ENCODE measurements at regions not wholly inside any gene's neighbourhood (a gene's known extent, or its start where the extent isn't known, plus 50 kb on each side); places are given as distances from the start of the nearest gene placed in this dataset.

DNA sequence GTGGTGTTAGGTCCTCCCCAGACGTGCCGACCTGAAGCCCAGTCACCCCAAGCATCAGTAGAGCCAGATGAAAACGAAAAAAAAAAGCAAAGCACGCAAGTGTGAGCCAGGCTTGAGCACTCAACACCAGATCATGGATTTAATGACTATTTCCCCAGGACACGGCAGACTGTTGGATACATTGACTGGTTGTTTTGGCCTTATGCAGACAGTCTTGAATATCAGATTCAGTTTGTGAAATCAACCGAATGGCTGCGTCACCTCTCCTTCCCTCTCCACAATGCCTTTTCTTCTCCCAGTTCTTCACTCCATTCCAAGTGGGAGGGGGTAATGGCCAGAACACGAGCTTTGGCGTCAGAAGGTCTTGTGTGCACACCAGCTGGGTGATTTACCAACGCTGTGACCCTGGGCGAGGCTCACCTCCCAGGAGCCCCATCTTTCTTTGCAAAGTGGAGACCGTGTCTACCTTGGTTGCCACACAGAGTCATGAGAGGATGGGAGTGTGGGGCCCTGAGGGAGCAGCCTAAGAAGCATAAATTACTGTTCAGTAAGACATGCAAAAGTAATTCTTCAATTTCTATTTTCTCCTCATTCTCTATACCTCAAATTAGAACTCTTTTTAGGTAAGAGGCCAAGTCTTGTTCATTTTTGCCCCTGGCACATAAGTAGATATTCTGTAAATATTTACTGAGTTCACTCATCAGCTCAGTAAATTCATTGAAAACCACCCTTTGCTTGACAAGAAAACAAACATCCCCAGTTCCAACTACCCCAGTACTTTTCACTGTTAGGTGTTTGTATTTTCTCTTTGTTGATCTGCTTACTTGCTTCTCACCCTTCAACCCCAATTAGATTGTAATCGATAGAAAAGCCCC lies 181.1 kb upstream of the COPS8 start:
- TF ChIP-seq JAZF1 (CRISPR knock-in tag; IDR thresholded peaks at IDR 0.05) (no peak), RELA (CRISPR knock-in tag; IDR thresholded peaks at IDR 0.05; ENCODE audit: borderline replicate concordance) (no peak), MAX (CRISPR knock-in tag; IDR thresholded peaks at IDR 0.05) (no peak), NFE2L1 (CRISPR knock-in tag; IDR thresholded peaks at IDR 0.05) (no peak), ZNF671 (CRISPR knock-in tag; IDR thresholded peaks at IDR 0.05) (no peak), FOXP1 (CRISPR knock-in tag; IDR thresholded peaks at IDR 0.05; ENCODE audit: borderline replicate concordance) (no peak), RORB (CRISPR knock-in tag; IDR thresholded peaks at IDR 0.05) (no peak), NR3C1 (CRISPR knock-in tag; conservative IDR thresholded peaks at IDR 0.05; ENCODE audit: low read depth) (no peak), ELF4 (CRISPR knock-in tag; IDR thresholded peaks at IDR 0.05; ENCODE audit: low read depth) (no peak), ATF2 (CRISPR knock-in tag; IDR thresholded peaks at IDR 0.05; ENCODE audit: borderline replicate concordance, low read depth) (no peak), MXD4 (CRISPR knock-in tag; IDR thresholded peaks at IDR 0.05; ENCODE audit: borderline replicate concordance) (no peak), NR1H2 (CRISPR knock-in tag; IDR thresholded peaks at IDR 0.05) (no peak), E2F4 (CRISPR knock-in tag; IDR thresholded peaks at IDR 0.05; ENCODE audit: borderline replicate concordance, low read depth) (no peak), ZBTB21 (CRISPR knock-in tag; IDR thresholded peaks at IDR 0.05; ENCODE audit: borderline replicate concordance) (no peak), EMX1 (CRISPR knock-in tag; IDR thresholded peaks at IDR 0.05) (no peak)
- TF ChIP-seq, protein P1, sequence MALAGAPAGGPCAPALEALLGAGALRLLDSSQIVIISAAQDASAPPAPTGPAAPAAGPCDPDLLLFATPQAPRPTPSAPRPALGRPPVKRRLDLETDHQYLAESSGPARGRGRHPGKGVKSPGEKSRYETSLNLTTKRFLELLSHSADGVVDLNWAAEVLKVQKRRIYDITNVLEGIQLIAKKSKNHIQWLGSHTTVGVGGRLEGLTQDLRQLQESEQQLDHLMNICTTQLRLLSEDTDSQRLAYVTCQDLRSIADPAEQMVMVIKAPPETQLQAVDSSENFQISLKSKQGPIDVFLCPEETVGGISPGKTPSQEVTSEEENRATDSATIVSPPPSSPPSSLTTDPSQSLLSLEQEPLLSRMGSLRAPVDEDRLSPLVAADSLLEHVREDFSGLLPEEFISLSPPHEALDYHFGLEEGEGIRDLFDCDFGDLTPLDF (CRISPR knock-in tag; IDR thresholded peaks at IDR 0.05), result no peak
- TF ChIP-seq, protein P2, sequence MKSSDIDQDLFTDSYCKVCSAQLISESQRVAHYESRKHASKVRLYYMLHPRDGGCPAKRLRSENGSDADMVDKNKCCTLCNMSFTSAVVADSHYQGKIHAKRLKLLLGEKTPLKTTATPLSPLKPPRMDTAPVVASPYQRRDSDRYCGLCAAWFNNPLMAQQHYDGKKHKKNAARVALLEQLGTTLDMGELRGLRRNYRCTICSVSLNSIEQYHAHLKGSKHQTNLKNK (CRISPR knock-in tag; IDR thresholded peaks at IDR 0.05), result no peak
- TF ChIP-seq, protein P3, sequence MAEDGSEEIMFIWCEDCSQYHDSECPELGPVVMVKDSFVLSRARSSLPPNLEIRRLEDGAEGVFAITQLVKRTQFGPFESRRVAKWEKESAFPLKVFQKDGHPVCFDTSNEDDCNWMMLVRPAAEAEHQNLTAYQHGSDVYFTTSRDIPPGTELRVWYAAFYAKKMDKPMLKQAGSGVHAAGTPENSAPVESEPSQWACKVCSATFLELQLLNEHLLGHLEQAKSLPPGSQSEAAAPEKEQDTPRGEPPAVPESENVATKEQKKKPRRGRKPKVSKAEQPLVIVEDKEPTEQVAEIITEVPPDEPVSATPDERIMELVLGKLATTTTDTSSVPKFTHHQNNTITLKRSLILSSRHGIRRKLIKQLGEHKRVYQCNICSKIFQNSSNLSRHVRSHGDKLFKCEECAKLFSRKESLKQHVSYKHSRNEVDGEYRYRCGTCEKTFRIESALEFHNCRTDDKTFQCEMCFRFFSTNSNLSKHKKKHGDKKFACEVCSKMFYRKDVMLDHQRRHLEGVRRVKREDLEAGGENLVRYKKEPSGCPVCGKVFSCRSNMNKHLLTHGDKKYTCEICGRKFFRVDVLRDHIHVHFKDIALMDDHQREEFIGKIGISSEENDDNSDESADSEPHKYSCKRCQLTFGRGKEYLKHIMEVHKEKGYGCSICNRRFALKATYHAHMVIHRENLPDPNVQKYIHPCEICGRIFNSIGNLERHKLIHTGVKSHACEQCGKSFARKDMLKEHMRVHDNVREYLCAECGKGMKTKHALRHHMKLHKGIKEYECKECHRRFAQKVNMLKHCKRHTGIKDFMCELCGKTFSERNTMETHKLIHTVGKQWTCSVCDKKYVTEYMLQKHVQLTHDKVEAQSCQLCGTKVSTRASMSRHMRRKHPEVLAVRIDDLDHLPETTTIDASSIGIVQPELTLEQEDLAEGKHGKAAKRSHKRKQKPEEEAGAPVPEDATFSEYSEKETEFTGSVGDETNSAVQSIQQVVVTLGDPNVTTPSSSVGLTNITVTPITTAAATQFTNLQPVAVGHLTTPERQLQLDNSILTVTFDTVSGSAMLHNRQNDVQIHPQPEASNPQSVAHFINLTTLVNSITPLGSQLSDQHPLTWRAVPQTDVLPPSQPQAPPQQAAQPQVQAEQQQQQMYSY (CRISPR knock-in tag; IDR thresholded peaks at IDR 0.05), result no peak
- TF ChIP-seq, protein P4, sequence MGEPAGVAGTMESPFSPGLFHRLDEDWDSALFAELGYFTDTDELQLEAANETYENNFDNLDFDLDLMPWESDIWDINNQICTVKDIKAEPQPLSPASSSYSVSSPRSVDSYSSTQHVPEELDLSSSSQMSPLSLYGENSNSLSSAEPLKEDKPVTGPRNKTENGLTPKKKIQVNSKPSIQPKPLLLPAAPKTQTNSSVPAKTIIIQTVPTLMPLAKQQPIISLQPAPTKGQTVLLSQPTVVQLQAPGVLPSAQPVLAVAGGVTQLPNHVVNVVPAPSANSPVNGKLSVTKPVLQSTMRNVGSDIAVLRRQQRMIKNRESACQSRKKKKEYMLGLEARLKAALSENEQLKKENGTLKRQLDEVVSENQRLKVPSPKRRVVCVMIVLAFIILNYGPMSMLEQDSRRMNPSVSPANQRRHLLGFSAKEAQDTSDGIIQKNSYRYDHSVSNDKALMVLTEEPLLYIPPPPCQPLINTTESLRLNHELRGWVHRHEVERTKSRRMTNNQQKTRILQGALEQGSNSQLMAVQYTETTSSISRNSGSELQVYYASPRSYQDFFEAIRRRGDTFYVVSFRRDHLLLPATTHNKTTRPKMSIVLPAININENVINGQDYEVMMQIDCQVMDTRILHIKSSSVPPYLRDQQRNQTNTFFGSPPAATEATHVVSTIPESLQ (CRISPR knock-in tag; IDR thresholded peaks at IDR 0.05), result no peak
- Mint-ChIP-seq H3K27me3 (ENCODE audit: low read depth) (no peaks in the 10 kb centered on the region; the same call in 1 of the 2 replicates), H3K4me3 (no peak overlapping the region), H3K9me3 (no peaks in the 10 kb centered on the region), H3K27ac (no peak overlapping the region), H3K36me3 (no peaks in the 10 kb centered on the region), H3K4me1 (peaks cover 6% of the 10 kb centered on the region; the same call in 1 of the 2 replicates)
- ChIA-PET CTCF (interaction anchor here (0.7 kb wide), 2 partner anchors 57 to 75 kb away, joined by 3 read pairs; no protein-coding TSS in a partner anchor), POLR2A (no interaction called here)
- DNase-seq (ENCODE audit: low spot score) (no peak), ATAC-seq (no peak)
